ENCODE measurements at regions not wholly inside any gene's neighbourhood (a gene's known extent, or its start where the extent isn't known, plus 50 kb on each side); places are given as distances from the start of the nearest gene placed in this dataset.

DNA sequence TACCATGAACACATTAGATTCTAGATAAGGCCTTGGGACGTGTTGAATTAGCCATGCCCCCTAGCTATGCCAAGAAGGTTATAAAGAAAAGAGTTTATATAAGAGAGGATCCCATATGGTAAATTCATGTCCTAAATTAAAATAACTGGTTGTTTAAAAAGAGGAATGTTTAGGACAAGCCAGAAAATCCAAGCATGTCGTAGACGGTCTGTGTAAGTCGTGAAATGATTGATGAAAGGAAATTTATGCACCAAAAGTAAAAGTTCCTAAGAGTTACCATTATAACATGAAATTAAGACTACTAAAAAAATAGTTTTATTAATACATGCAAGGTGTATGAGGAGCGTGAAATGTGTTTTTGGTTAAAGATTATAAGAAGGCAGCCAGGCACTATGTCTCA is 624.9 kb downstream of the ARL4A start:
- H3K9me3 ChIP-seq (replicated peaks; ENCODE audit: insufficient read depth, low read length), result no peaks in the 10 kb centered on the region

GRCh38 chr7:13320333-13320732 is 632.9 kb downstream of the ARL4A start:
- no peak overlapping the region for H3K9ac ChIP-seq (ENCODE audit: low read length)
- H3K9me3 ChIP-seq (replicated peaks; ENCODE audit: insufficient read depth, low read length), result no peaks in the 10 kb centered on the region
- DNase-seq, result no peak
- no peak overlapping the region for H2AFZ ChIP-seq (ENCODE audit: low read length)
- H3K36me3 ChIP-seq (replicated peaks; ENCODE audit: insufficient read depth, low read length), result no peaks in the 10 kb centered on the region
- no peaks in the 10 kb centered on the region for H3F3A ChIP-seq (ENCODE audit: insufficient read depth, low read length)
- H3K79me2 ChIP-seq (ENCODE audit: low read length), result no peaks in the 10 kb centered on the region
- no peak for TF ChIP-seq EZH2 (optimal IDR thresholded peaks at IDR 0.05; ENCODE audit: low read depth, low read length)
- TF ChIP-seq EZH2phosphoT487 (IDR thresholded peaks at IDR 0.05; ENCODE audit: low read length), result no peak
- no peak for TF ChIP-seq CTCF (IDR thresholded peaks at IDR 0.05; ENCODE audit: low read length)
- no peaks in the 10 kb centered on the region for H3K27me3 ChIP-seq (replicated peaks; ENCODE audit: insufficient read depth, low read length)
- H3K4me3 ChIP-seq (ENCODE audit: low read length), result no peak overlapping the region
- H4K20me1 ChIP-seq (ENCODE audit: insufficient read depth, low read length), result no peaks in the 10 kb centered on the region
- H3K4me1 ChIP-seq (ENCODE audit: low read length), result no peaks in the 10 kb centered on the region
- no peaks in the 10 kb centered on the region for H3K9me2 ChIP-seq (replicated peaks; ENCODE audit: insufficient read depth, low read length)
- no peak overlapping the region for H3K27ac ChIP-seq (ENCODE audit: low read length)
- no peak overlapping the region for H3K4me2 ChIP-seq (ENCODE audit: low read depth, low read length)

More for the DNA sequence above, 624.9 kb downstream of the ARL4A start:
- Histone ChIP-seq H3K9ac (ENCODE audit: low read length) (no peak overlapping the region), H3K79me2 (ENCODE audit: low read length) (no peaks in the 10 kb centered on the region), H3F3A (ENCODE audit: insufficient read depth, low read length) (no peaks in the 10 kb centered on the region), H3K4me1 (ENCODE audit: low read length) (no peaks in the 10 kb centered on the region), H2AFZ (ENCODE audit: low read length) (no peak overlapping the region), H3K27ac (ENCODE audit: low read length) (no peak overlapping the region), H3K36me3 (replicated peaks; ENCODE audit: insufficient read depth, low read length) (no peaks in the 10 kb centered on the region), H4K20me1 (ENCODE audit: insufficient read depth, low read length) (no peaks in the 10 kb centered on the region), H3K4me3 (ENCODE audit: low read length) (no peak overlapping the region), H3K9me2 (replicated peaks; ENCODE audit: insufficient read depth, low read length) (no peaks in the 10 kb centered on the region), H3K27me3 (replicated peaks; ENCODE audit: insufficient read depth, low read length) (no peaks in the 10 kb centered on the region), H3K4me2 (ENCODE audit: low read depth, low read length) (no peak overlapping the region)
- DNase-seq, result no peak
- TF ChIP-seq EZH2 (optimal IDR thresholded peaks at IDR 0.05; ENCODE audit: low read depth, low read length) (no peak), CTCF (IDR thresholded peaks at IDR 0.05; ENCODE audit: low read length) (no peak), EZH2phosphoT487 (IDR thresholded peaks at IDR 0.05; ENCODE audit: low read length) (no peak)

- H3K9me2 ChIP-seq (replicated peaks; ENCODE audit: insufficient read depth, low read length), result no peaks in the 10 kb centered on the region
- H2AFZ ChIP-seq (ENCODE audit: low read length), result no peak overlapping the region
- H3K4me3 ChIP-seq (ENCODE audit: low read length), result no peak overlapping the region
- no peak overlapping the region for H3K27ac ChIP-seq (ENCODE audit: low read length)
- no peaks in the 10 kb centered on the region for H3K27me3 ChIP-seq (replicated peaks; ENCODE audit: insufficient read depth, low read length)
- H3K9ac ChIP-seq (ENCODE audit: low read length), result no peak overlapping the region
- no peaks in the 10 kb centered on the region for H3K36me3 ChIP-seq (replicated peaks; ENCODE audit: insufficient read depth, low read length)
- no peaks in the 10 kb centered on the region for H3K79me2 ChIP-seq (ENCODE audit: low read length)
- no peak for DNase-seq
- H3K4me2 ChIP-seq (ENCODE audit: low read depth, low read length), result no peak overlapping the region
- no peaks in the 10 kb centered on the region for H3F3A ChIP-seq (ENCODE audit: insufficient read depth, low read length)
- no peaks in the 10 kb centered on the region for H3K9me3 ChIP-seq (replicated peaks; ENCODE audit: insufficient read depth, low read length)
- no peaks in the 10 kb centered on the region for H3K4me1 ChIP-seq (ENCODE audit: low read length)
- no peaks in the 10 kb centered on the region for H4K20me1 ChIP-seq (ENCODE audit: insufficient read depth, low read length)
- TF ChIP-seq CTCF (IDR thresholded peaks at IDR 0.05; ENCODE audit: low read length) (no peak), EZH2phosphoT487 (IDR thresholded peaks at IDR 0.05; ENCODE audit: low read length) (no peak), EZH2 (optimal IDR thresholded peaks at IDR 0.05; ENCODE audit: low read depth, low read length) (no peak)
These were observed 633.9 kb downstream of the ARL4A start for GRCh38 chr7:13321316-13321715.
